CD4-positive, alpha-beta memory T cell (primary cell): ENCODE measurements at regions not wholly inside any gene's neighbourhood (a gene's known extent, or its start where the extent isn't known, plus 50 kb on each side); places are given as distances from the start of the nearest gene placed in this dataset.

Source experiments
- CTCF ChIA-PET: fragments of 350-600 bp; sonication (Branson Sonifier 250); formaldehyde crosslinking; loops from one replicate; lab custom pipeline; 2021; ENCODE audit warnings: inconsistent platforms; ENCODE audit not compliant: partially characterized antibody; lab: Charles Lee
- POLR2A ChIA-PET: fragments of 350-600 bp; sonication (Branson Sonifier 250); formaldehyde crosslinking; loops from one replicate; lab custom pipeline; 2021; ENCODE audit not compliant: partially characterized antibody; lab: Charles Lee
- DNase-seq, 5 donors: peaks; one replicate each; pipeline versions ENCODE4 v3.0.0 to v3.0.0-alpha.2; 2020 to 2022; ENCODE audit warnings: mixed read lengths in 1 of 5
- H3K27ac ChIP-seq: one replicate; pipeline ENCODE4 v1.7.0; 2013; ENCODE audit warnings: low read depth, low read length
- H3K27me3 ChIP-seq: 2 replicates; pipeline ENCODE4 v1.7.0; 2013; ENCODE audit warnings: mild to moderate bottlenecking, low read length, moderate library complexity; ENCODE audit not compliant: insufficient read depth
- H3K36me3 ChIP-seq: 2 replicates; pipeline ENCODE4 v1.7.0; 2013; ENCODE audit warnings: mild to moderate bottlenecking, low read length, moderate library complexity; ENCODE audit not compliant: insufficient read depth
- H3K4me1 ChIP-seq: 2 replicates; pipeline ENCODE4 v1.7.0; 2013; ENCODE audit warnings: mild to moderate bottlenecking, low read length, moderate library complexity; ENCODE audit not compliant: insufficient read depth
- H3K4me3 ChIP-seq, 2 donors: one replicate each; pipeline ENCODE4 v1.7.0; 2013; ENCODE audit warnings: low read length in 2 of 2, mild to moderate bottlenecking in 1 of 2
- H3K9me3 ChIP-seq, 2 donors: one replicate each; pipeline ENCODE4 v1.7.0; 2013; ENCODE audit warnings: low read length in 2 of 2, control low read depth in 1 of 2; ENCODE audit not compliant: control insufficient read depth in 1 of 2
- H3K27ac Mint-ChIP-seq, 7 donors: one replicate each; pipeline ENCODE4 v1.8.0; 2020 to 2021; ENCODE audit warnings: mixed read lengths in 7 of 7, mild to moderate bottlenecking in 6 of 7, inconsistent platforms in 3 of 7, moderate library complexity in 3 of 7
- H3K27me3 Mint-ChIP-seq, 2 donors: one replicate each; pipeline ENCODE4 v1.8.0; 2020 to 2021; ENCODE audit warnings: mixed read lengths in 2 of 2
- H3K36me3 Mint-ChIP-seq, 2 donors: one replicate each; pipeline ENCODE4 v1.8.0; 2020 to 2021; ENCODE audit warnings: mixed read lengths in 2 of 2, inconsistent platforms in 1 of 2, mild to moderate bottlenecking in 1 of 2
- H3K4me1 Mint-ChIP-seq, 4 donors: one replicate each; pipeline ENCODE4 v1.8.0; 2020 to 2021; ENCODE audit warnings: mixed read lengths in 4 of 4, mild to moderate bottlenecking in 1 of 4
- H3K4me3 Mint-ChIP-seq, 8 donors: one replicate each; pipeline ENCODE4 v1.8.0; 2020 to 2021; ENCODE audit warnings: mixed read lengths in 8 of 8, mild to moderate bottlenecking in 7 of 8, moderate library complexity in 6 of 8, inconsistent platforms in 3 of 8
- H3K9me3 Mint-ChIP-seq, 8 donors: one replicate each; pipeline ENCODE4 v1.8.0; 2020 to 2021; ENCODE audit warnings: mixed read lengths in 8 of 8, mild to moderate bottlenecking in 5 of 8, inconsistent platforms in 3 of 8, moderate library complexity in 1 of 8
- intact Hi-C: fragments of 100-400 bp; cut with micrococcal nuclease; formaldehyde crosslinking; loops from one replicate; pipeline ENCODE4 v1.15.1; 2023

GRCh38 chr17:52505601-52506000 is 347.1 kb upstream of the CA10 start:
- no peaks in the 10 kb centered on the region for H3K36me3 ChIP-seq
- H3K27ac Mint-ChIP-seq, result no peak overlapping the region
- POLR2A ChIA-PET, result no interaction called here
- CTCF ChIA-PET, result no interaction called here
- H3K36me3 Mint-ChIP-seq, result no peaks in the 10 kb centered on the region
- no peaks in the 10 kb centered on the region for H3K27me3 ChIP-seq
- no peaks in the 10 kb centered on the region for H3K9me3 ChIP-seq
- H3K4me1 ChIP-seq, result no peaks in the 10 kb centered on the region
- no peaks in the 10 kb centered on the region for H3K27me3 Mint-ChIP-seq
- DNase-seq, result no peak
- no peaks in the 10 kb centered on the region for H3K4me1 Mint-ChIP-seq
- H3K27ac ChIP-seq, result no peak overlapping the region
- intact Hi-C loops, result no loop called here
- H3K4me3 Mint-ChIP-seq, result no peak overlapping the region
- H3K9me3 Mint-ChIP-seq, result peaks cover 0 to 18% (median 5%) of the 10 kb centered on the region in 8 donors
- H3K4me3 ChIP-seq, result no peak overlapping the region

- POLR2A ChIA-PET, result no interaction called here
- Histone ChIP-seq H3K9me3 (no peaks in the 10 kb centered on the region), H3K4me1 (no peaks in the 10 kb centered on the region), H3K27ac (no peak overlapping the region), H3K36me3 (no peaks in the 10 kb centered on the region), H3K27me3 (no peaks in the 10 kb centered on the region), H3K4me3 (no peak overlapping the region)
- H3K4me3 Mint-ChIP-seq, result no peak overlapping the region
- H3K27ac Mint-ChIP-seq, result no peak overlapping the region
- intact Hi-C loops, result no loop called here
- CTCF ChIA-PET, result no interaction called here
- no peaks in the 10 kb centered on the region for H3K36me3 Mint-ChIP-seq
- no peaks in the 10 kb centered on the region for H3K4me1 Mint-ChIP-seq
- H3K27me3 Mint-ChIP-seq, result no peaks in the 10 kb centered on the region
- no peak for DNase-seq
- peaks cover 0 to 12% (median 4%) of the 10 kb centered on the region in 8 donors for H3K9me3 Mint-ChIP-seq
Observed at GRCh38 chr17:52504081-52504480, 345.6 kb upstream of the CA10 start.

GRCh38 chr17:52495646-52496045 is 337.1 kb upstream of the CA10 start:
- intact Hi-C loops, result no loop called here
- Histone ChIP-seq H3K36me3 (no peaks in the 10 kb centered on the region), H3K27me3 (no peaks in the 10 kb centered on the region), H3K9me3 (no peaks in the 10 kb centered on the region), H3K4me1 (no peaks in the 10 kb centered on the region), H3K27ac (no peak overlapping the region), H3K4me3 (no peak overlapping the region)
- Mint-ChIP-seq H3K4me1 (no peaks in the 10 kb centered on the region), H3K9me3 (peaks cover 0 to 5% (median 1%) of the 10 kb centered on the region in 8 donors), H3K27ac (no peak overlapping the region), H3K27me3 (no peaks in the 10 kb centered on the region), H3K36me3 (no peaks in the 10 kb centered on the region), H3K4me3 (no peak overlapping the region)
- ChIA-PET CTCF (no interaction called here), POLR2A (no interaction called here)
- no peak for DNase-seq

- intact Hi-C loops, result no loop called here
- Mint-ChIP-seq H3K27ac (no peak overlapping the region), H3K4me1 (no peaks in the 10 kb centered on the region), H3K4me3 (no peak overlapping the region), H3K27me3 (no peaks in the 10 kb centered on the region), H3K36me3 (no peaks in the 10 kb centered on the region), H3K9me3 (peaks cover 0 to 12% (median 3%) of the 10 kb centered on the region in 8 donors)
- no peaks in the 10 kb centered on the region for H3K36me3 ChIP-seq
- no peaks in the 10 kb centered on the region for H3K4me1 ChIP-seq
- no peaks in the 10 kb centered on the region for H3K27me3 ChIP-seq
- no peaks in the 10 kb centered on the region for H3K9me3 ChIP-seq
- ChIA-PET CTCF (no interaction called here), POLR2A (no interaction called here)
- DNase-seq, result no peak
- no peak overlapping the region for H3K27ac ChIP-seq
- no peak overlapping the region for H3K4me3 ChIP-seq
Observed at GRCh38 chr17:52482271-52482670, 323.8 kb upstream of the CA10 start.

- Histone ChIP-seq H3K36me3 (no peaks in the 10 kb centered on the region), H3K9me3 (no peaks in the 10 kb centered on the region), H3K4me3 (no peak overlapping the region), H3K4me1 (no peaks in the 10 kb centered on the region), H3K27me3 (no peaks in the 10 kb centered on the region), H3K27ac (no peak overlapping the region)
- Mint-ChIP-seq H3K36me3 (no peaks in the 10 kb centered on the region), H3K9me3 (peaks cover 0 to 16% (median 3%) of the 10 kb centered on the region in 8 donors), H3K27ac (no peak overlapping the region), H3K27me3 (no peaks in the 10 kb centered on the region), H3K4me3 (no peak overlapping the region), H3K4me1 (no peaks in the 10 kb centered on the region)
- no peak for DNase-seq
- POLR2A ChIA-PET, result no interaction called here
- CTCF ChIA-PET, result no interaction called here
- intact Hi-C loops, result no loop called here
Observed at GRCh38 chr17:52477824-52478699, 319.5 kb upstream of the CA10 start.

GRCh38 chr17:52476638-52477313 is 318.3 kb upstream of the CA10 start:
- Mint-ChIP-seq H3K27me3 (no peaks in the 10 kb centered on the region), H3K4me1 (no peaks in the 10 kb centered on the region), H3K36me3 (no peaks in the 10 kb centered on the region), H3K4me3 (no peak overlapping the region), H3K27ac (peak overlapping the region in 1 of 7 donors; percentile 33), H3K9me3 (peaks cover 0 to 14% (median 3%) of the 10 kb centered on the region in 8 donors)
- H3K27ac ChIP-seq, result no peak overlapping the region
- no peaks in the 10 kb centered on the region for H3K9me3 ChIP-seq
- no peak for DNase-seq
- H3K27me3 ChIP-seq, result no peaks in the 10 kb centered on the region
- no peaks in the 10 kb centered on the region for H3K4me1 ChIP-seq
- intact Hi-C loops, result no loop called here
- no peaks in the 10 kb centered on the region for H3K36me3 ChIP-seq
- POLR2A ChIA-PET, result no interaction called here
- CTCF ChIA-PET, result no interaction called here
- H3K4me3 ChIP-seq, result no peak overlapping the region

- Mint-ChIP-seq H3K9me3 (peaks cover 0 to 10% (median 2%) of the 10 kb centered on the region in 8 donors), H3K27me3 (peaks cover 0 to 1% of the 10 kb centered on the region in 2 donors), H3K4me1 (no peaks in the 10 kb centered on the region), H3K27ac (no peak overlapping the region), H3K36me3 (no peaks in the 10 kb centered on the region), H3K4me3 (no peak overlapping the region)
- H3K27me3 ChIP-seq, result no peaks in the 10 kb centered on the region
- no peaks in the 10 kb centered on the region for H3K4me1 ChIP-seq
- H3K4me3 ChIP-seq, result no peak overlapping the region
- intact Hi-C loops, result no loop called here
- H3K9me3 ChIP-seq, result no peaks in the 10 kb centered on the region
- ChIA-PET CTCF (no interaction called here), POLR2A (no interaction called here)
- no peak overlapping the region for H3K27ac ChIP-seq
- no peak for DNase-seq
- no peaks in the 10 kb centered on the region for H3K36me3 ChIP-seq
Observed at GRCh38 chr17:52470553-52470952, 312.0 kb upstream of the CA10 start.
